Testis (tissue), 2 donors: ENCODE measurements at regions not wholly inside any gene's neighbourhood (a gene's known extent, or its start where the extent isn't known, plus 50 kb on each side); places are given as distances from the start of the nearest gene placed in this dataset.

Experiments
- CTCF ChIP-seq, 3 experiments: fragments of 450-650 bp in 2 of 3; fragments of 200-600 bp in 1 of 3; sonication (generic) in 1 of 3; IDR thresholded peaks; one replicate each; pipeline ENCODE4 v1.5.1; 2016 to 2019; ENCODE audit warnings: antibody characterized with exemption in 3 of 3, mild to moderate bottlenecking in 2 of 3, moderate library complexity in 1 of 3
- POLR2A ChIP-seq: fragments of 450-650 bp; IDR thresholded peaks from one replicate; pipeline ENCODE4 v1.6.1; 2017; ENCODE audit warnings: antibody characterized with exemption, mild to moderate bottlenecking, moderate library complexity

DNA sequence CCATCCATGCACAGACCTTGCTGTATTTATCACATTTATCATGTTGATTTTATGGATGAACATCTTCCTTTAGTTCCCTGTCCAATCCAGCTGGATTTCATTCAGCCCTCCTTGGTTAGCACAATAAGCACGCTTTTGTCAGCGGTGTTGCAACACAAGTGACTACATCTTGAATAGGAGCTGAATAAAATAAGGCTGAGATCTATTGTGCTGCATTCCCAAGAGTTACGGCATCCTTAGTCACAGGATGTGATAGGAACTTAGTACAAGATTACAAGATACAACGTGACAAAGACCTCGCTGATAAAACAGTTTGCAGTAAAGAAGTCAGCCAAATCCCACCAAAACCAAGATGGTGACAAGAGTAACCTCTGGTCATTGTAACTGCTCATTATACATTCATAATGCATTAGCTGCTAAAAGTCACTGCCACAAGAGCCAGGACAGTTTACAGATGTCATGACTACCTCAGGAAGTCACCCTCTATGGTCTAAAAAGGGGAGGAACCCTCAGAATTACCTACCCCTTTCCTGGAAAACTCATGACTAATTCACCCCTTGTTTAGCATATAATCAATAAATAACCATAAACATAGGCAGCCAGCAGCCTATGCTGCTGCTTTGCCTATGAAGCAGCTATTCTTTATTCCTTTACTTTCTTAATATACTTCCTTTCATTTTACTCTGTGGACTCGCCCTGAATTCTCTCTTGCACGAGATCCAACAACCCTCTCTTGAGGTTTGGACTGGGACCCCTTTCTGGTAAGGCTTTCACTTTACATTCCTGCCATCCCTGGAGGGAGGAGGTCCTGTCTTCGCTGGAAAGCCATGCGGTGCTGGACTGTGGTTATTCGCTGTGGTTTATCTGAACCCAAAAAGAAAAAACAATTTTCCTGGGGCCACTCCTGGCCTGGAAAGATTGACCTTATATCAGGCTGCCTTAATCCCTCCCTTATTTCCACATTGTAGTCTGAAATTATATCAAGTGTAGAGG lies 522.6 kb upstream of the AMELY start:
- TF ChIP-seq CTCF (IDR thresholded peaks at IDR 0.05) (no peak), POLR2A (no peak)
